AG04449 (cell line): ENCODE measurements at regions not wholly inside any gene's neighbourhood (a gene's known extent, or its start where the extent isn't known, plus 50 kb on each side); places are given as distances from the start of the nearest gene placed in this dataset.

Source experiments
- CTCF ChIA-PET: fragments of 350-600 bp; formaldehyde crosslinking; extraction: SDS; loops from one replicate; lab custom pipeline; 2021; ENCODE audit warnings: antibody characterized with exemption; lab: Yijun Ruan, JAX
- POLR2A ChIA-PET: fragments of 400-600, 350-600 bp; formaldehyde crosslinking; extraction: SDS; loops from one replicate; lab custom pipeline; 2020; ENCODE audit warnings: antibody characterized with exemption, inconsistent platforms; lab: Yijun Ruan, JAX
- DNase-seq: peaks from one replicate; pipeline ENCODE4 v3.0.0-alpha.2; 2010; ENCODE audit warnings: low read depth, low spot score
- H3K4me3 ChIP-seq: 2 replicates; pipeline ENCODE4 v1.5.1; 2011; ENCODE audit warnings: low read depth, mild to moderate bottlenecking, control low read depth, low read length
- TF ChIP-seq, protein P1 (sequence below): IDR thresholded peaks from one replicate; pipeline ENCODE4 v1.5.1; 2011; ENCODE audit warnings: mild to moderate bottlenecking, moderate library complexity, low read length, control low read depth, inconsistent platforms; ENCODE audit not compliant: insufficient read depth; ENCODE audit errors: missing control alignments

DNA sequence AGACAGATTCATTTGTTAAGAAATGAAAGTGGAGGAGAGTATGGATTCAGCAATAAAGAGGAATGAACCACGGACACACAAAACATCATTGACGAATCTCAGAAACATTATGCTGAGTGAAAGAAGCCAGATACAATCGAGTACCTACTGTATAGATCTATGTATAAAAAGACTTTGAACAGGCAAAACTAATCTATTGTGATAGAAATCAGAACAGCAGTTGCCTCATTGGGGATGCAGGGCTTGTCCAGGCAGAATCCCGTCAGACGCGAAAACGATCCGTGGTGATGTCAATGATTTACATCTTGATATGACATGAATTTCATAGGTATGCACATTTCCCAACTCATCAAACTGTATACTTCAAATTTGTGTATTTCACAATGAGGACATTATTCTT, 265.2 kb downstream of the CBLN4 start:
- no peak for DNase-seq
- H3K4me3 ChIP-seq: no peak overlapping the region
- POLR2A ChIA-PET: no interaction called here
- TF ChIP-seq, protein P1, sequence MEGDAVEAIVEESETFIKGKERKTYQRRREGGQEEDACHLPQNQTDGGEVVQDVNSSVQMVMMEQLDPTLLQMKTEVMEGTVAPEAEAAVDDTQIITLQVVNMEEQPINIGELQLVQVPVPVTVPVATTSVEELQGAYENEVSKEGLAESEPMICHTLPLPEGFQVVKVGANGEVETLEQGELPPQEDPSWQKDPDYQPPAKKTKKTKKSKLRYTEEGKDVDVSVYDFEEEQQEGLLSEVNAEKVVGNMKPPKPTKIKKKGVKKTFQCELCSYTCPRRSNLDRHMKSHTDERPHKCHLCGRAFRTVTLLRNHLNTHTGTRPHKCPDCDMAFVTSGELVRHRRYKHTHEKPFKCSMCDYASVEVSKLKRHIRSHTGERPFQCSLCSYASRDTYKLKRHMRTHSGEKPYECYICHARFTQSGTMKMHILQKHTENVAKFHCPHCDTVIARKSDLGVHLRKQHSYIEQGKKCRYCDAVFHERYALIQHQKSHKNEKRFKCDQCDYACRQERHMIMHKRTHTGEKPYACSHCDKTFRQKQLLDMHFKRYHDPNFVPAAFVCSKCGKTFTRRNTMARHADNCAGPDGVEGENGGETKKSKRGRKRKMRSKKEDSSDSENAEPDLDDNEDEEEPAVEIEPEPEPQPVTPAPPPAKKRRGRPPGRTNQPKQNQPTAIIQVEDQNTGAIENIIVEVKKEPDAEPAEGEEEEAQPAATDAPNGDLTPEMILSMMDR: no peak
- CTCF ChIA-PET: no interaction called here

DNA sequence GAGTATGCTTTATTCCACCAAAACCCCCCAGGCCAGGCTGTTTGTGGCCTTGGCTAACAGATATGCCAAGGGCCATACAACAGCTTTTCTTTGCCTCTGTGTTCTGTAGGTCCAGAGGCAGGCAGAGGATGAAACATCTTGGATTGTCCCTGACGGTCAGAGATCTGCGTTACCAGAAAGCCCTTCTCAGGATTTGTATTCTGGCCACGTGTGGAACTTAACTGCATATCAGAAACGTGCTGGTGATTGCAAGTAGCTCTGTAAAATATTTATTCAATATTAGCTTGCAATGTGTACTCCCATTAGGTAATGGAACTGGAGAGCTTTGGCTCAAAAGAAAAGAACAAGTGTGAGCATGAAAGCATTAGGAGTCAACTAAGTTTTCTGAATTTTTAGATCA, 275.0 kb downstream of the CBLN4 start:
- ChIA-PET POLR2A (no interaction called here), CTCF (no interaction called here)
- no peak for DNase-seq
- TF ChIP-seq, protein P1: no peak
- H3K4me3 ChIP-seq: no peak overlapping the region

DNA sequence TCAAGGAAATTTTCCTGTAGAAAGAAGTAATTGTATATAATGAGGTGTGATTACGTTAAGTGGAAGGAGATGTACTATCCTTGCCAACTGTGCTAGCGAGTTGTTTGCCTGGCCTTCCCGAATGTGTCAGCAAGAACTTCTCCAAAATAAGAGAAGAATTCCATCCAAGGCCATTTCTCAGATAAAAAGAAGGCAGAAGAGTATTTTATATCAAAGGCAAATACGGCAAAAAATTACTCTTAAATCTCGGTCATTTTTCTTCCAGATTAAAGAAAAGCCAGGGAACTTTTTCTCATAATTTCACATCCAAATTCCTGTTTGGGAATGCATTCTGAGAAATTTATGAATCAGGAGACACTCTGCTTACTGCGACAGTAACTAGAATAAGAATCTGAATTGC, 290.6 kb downstream of the CBLN4 start:
- CTCF ChIA-PET: no interaction called here
- no peak for DNase-seq
- no peak overlapping the region for H3K4me3 ChIP-seq
- POLR2A ChIA-PET: no interaction called here
- TF ChIP-seq, protein P1: no peak

DNA sequence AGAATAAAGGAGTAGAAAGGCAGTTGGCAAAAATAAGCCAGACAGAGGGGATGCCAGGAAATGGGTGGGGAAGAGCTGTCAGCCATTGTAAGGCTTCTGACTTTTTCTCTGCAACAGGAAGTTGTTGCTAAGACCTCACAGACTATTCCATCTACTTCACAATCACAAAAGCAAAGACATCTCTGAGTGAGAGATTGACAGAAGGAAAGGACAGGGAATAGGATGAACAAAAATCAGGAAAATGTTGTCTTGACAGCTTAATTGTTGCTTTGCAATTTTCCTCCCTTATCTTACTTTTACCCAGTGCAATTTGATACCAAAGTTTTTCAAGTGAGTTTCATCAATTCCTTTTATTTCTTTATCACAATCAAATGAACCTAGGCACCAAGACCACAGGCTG, 291.2 kb downstream of the CBLN4 start:
- DNase-seq: no peak
- POLR2A ChIA-PET: no interaction called here
- TF ChIP-seq, protein P1: no peak
- H3K4me3 ChIP-seq: no peak overlapping the region
- CTCF ChIA-PET: no interaction called here

DNA sequence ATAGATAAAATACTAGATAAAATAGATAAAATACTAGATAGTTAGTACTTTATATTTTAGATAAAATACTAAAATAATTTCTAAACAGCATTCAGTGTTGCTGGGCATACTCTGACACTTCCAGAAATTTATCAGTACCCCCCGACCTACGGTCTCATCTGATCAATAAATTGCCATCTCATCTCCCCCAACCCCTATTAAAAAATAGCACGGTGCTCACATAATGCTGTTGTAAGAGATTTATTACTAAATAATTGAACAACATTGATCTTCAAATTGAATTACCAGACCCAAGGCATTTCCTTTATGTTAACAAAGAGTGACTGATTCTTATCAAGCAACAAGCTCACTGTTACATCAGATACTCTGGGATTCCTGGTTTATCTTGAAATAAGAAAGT, 300.9 kb downstream of the CBLN4 start:
- CTCF ChIA-PET: no interaction called here
- TF ChIP-seq, protein P1: no peak
- no peak overlapping the region for H3K4me3 ChIP-seq
- no peak for DNase-seq
- POLR2A ChIA-PET: no interaction called here

DNA sequence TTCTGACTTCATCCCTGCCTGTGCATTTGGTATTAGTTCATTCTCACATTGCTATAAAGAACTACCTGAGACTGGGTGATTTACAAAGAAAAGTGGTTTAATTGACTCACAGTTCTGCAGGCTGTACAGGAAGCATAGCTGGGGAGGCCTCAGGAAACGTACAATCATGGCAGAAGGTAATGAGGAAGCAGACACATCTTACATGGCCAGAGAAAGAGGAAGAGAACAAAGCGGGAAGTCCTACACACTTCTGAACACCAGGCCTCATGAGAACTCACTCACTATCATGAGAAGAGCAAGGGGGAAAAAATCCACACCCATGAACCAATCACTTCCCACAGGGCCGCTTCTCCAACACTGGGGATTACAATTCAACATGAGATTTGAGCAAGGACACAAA, 303.9 kb downstream of the CBLN4 start:
- DNase-seq: no peak
- ChIA-PET CTCF (no interaction called here), POLR2A (no interaction called here)
- TF ChIP-seq, protein P1: no peak
- no peak overlapping the region for H3K4me3 ChIP-seq
